PC-3 (cell line): ENCODE measurements at regions not wholly inside any gene's neighbourhood (a gene's known extent, or its start where the extent isn't known, plus 50 kb on each side); places are given as distances from the start of the nearest gene placed in this dataset.

ENCODE experiments used
- ATAC-seq: fragments of 200-7000 bp; cut with Tn5 transposase; 2 replicates; pipeline ENCODE4 v1.9.1; 2020; ENCODE audit warnings: mild to moderate bottlenecking, moderate library complexity
- BruUV-seq: library from RNA; stranded (reverse); fragments of 400-500 nt; replicated peaks from 2 replicates; lab custom pipeline; 2021; lab: Mats Ljungman, UMichigan
- CTCF ChIA-PET: fragments of 300-600 bp; sonication (Branson Sonifier 250); formaldehyde crosslinking; loops from one replicate; lab custom pipeline; 2022; ENCODE audit warnings: antibody characterized with exemption; lab: Charles Lee
- POLR2A ChIA-PET: fragments of 300-600 bp; sonication (Branson Sonifier 250); formaldehyde crosslinking; loops from one replicate; lab custom pipeline; 2022; ENCODE audit warnings: antibody characterized with exemption; ENCODE audit not compliant: unreplicated experiment; lab: Charles Lee
- DNase-seq: peaks from one replicate; pipeline ENCODE4 v3.0.0-alpha.2; 2015
- H2AFZ ChIP-seq: fragments of 300-600 bp; sonication (generic); 2 replicates; pipeline ENCODE4 v1.6.0; 2016; ENCODE audit warnings: antibody characterized with exemption, low read length
- H3F3A ChIP-seq: fragments of 300-600 bp; sonication (generic); one replicate; pipeline ENCODE4 v1.6.0; 2017; ENCODE audit warnings: antibody characterized with exemption, low read length, control low read depth, mild to moderate bottlenecking; ENCODE audit not compliant: unreplicated experiment
- H3K27ac ChIP-seq: fragments of 300-600 bp; sonication (generic); 2 replicates; pipeline ENCODE4 v1.5.1; 2016; ENCODE audit warnings: mild to moderate bottlenecking, low read length
- H3K27me3 ChIP-seq: fragments of 300-600 bp; sonication (generic); 2 replicates; pipeline ENCODE4 v1.6.1; 2016; ENCODE audit warnings: low read length, mixed read lengths
- H3K36me3 ChIP-seq: fragments of 300-600 bp; sonication (generic); 2 replicates; pipeline ENCODE4 v1.6.1; 2016; ENCODE audit warnings: low read depth, mixed run types, low read length, mixed read lengths
- H3K4me1 ChIP-seq: fragments of 300-600 bp; sonication (generic); 2 replicates; pipeline ENCODE4 v1.5.1; 2016; ENCODE audit warnings: low read length; ENCODE audit not compliant: insufficient read depth
- H3K4me2 ChIP-seq: fragments of 300-600 bp; sonication (generic); 2 replicates; pipeline ENCODE4 v1.6.0; 2016; ENCODE audit warnings: low read length
- H3K4me3 ChIP-seq: fragments of 300-600 bp; sonication (generic); 2 replicates; pipeline ENCODE4 v1.5.1; 2016; ENCODE audit warnings: mild to moderate bottlenecking, low read length, mixed read lengths
- H3K79me2 ChIP-seq: fragments of 300-600 bp; sonication (generic); 2 replicates; pipeline ENCODE4 v1.6.1; 2017; ENCODE audit warnings: low read length, mixed read lengths
- H3K9ac ChIP-seq: fragments of 300-600 bp; sonication (generic); 2 replicates; pipeline ENCODE4 v1.6.0; 2016; ENCODE audit warnings: mild to moderate bottlenecking, low read length
- H3K9me2 ChIP-seq: fragments of 300-600 bp; sonication (generic); replicated peaks from 2 replicates; pipeline ENCODE4 v1.6.1; 2016; ENCODE audit warnings: mixed run types, low read length, mixed read lengths
- H3K9me3 ChIP-seq: fragments of 300-600 bp; sonication (generic); 2 replicates; pipeline ENCODE4 v1.6.1; 2016; ENCODE audit warnings: low read length, mixed read lengths
- H4K20me1 ChIP-seq: fragments of 300-600 bp; sonication (generic); 2 replicates; pipeline ENCODE4 v1.6.1; 2016; ENCODE audit warnings: low read length, mixed read lengths
- CTCF ChIP-seq: fragments of 300-600 bp; sonication (generic); conservative IDR thresholded peaks from 2 replicates; pipeline ENCODE4 v1.5.1; 2017; ENCODE audit warnings: antibody characterized with exemption, low read depth, mild to moderate bottlenecking, low read length
- EZH2 ChIP-seq: fragments of 300-600 bp; sonication (generic); IDR thresholded peaks from one replicate; pipeline ENCODE4 v1.6.1; 2017; ENCODE audit warnings: antibody characterized with exemption, mild to moderate bottlenecking, low read length; ENCODE audit not compliant: unreplicated experiment
- EZH2phosphoT487 ChIP-seq: fragments of 300-600 bp; sonication (generic); IDR thresholded peaks from 2 replicates; pipeline ENCODE4 v1.6.1; 2018; ENCODE audit warnings: mild to moderate bottlenecking, antibody characterized with exemption, low read length, borderline replicate concordance
- intact Hi-C: fragments of 100-400 bp; cut with micrococcal nuclease; formaldehyde crosslinking; loops from 2 replicates; pipeline ENCODE4 v1.9.0; 2023

- Histone ChIP-seq H3K4me2 (no peak overlapping the region), H2AFZ (no peak overlapping the region), H3K79me2 (no peaks in the 10 kb centered on the region), H3K27me3 (peaks cover 72% of the 10 kb centered on the region), H3K36me3 (no peaks in the 10 kb centered on the region), H3K4me1 (no peaks in the 10 kb centered on the region), H3K9me3 (no peaks in the 10 kb centered on the region), H3F3A (no peaks in the 10 kb centered on the region), H4K20me1 (no peaks in the 10 kb centered on the region), H3K4me3 (no peak overlapping the region), H3K27ac (no peak overlapping the region), H3K9ac (no peak overlapping the region), H3K9me2 (no peaks in the 10 kb centered on the region)
- POLR2A ChIA-PET = no interaction called here
- ATAC-seq (no peak), DNase-seq (no peak)
- BruUV-seq = no TSS peak
- intact Hi-C loops = no loop called here
- TF ChIP-seq EZH2 (no peak), EZH2phosphoT487 (no peak), CTCF (no peak)
- CTCF ChIA-PET = no interaction called here
These were observed 188.9 kb downstream of the RHOU start for GRCh38 chr1:228923973-228924686.

GRCh38 chr1:228925691-228926090 is 190.4 kb downstream of the RHOU start:
- no peak overlapping the region for H3K27ac ChIP-seq
- no peaks in the 10 kb centered on the region for H3K4me1 ChIP-seq
- H3K4me3 ChIP-seq = no peak overlapping the region
- H3K4me2 ChIP-seq = no peak overlapping the region
- no peak for TF ChIP-seq EZH2
- TF ChIP-seq CTCF = no peak
- no peak for TF ChIP-seq EZH2phosphoT487
- H3K9me3 ChIP-seq = no peaks in the 10 kb centered on the region
- no peaks in the 10 kb centered on the region for H4K20me1 ChIP-seq
- H2AFZ ChIP-seq = no peak overlapping the region
- peaks cover 74% of the 10 kb centered on the region for H3K27me3 ChIP-seq
- H3F3A ChIP-seq = no peaks in the 10 kb centered on the region
- H3K9me2 ChIP-seq = no peaks in the 10 kb centered on the region
- DNase-seq (no peak), ATAC-seq (no peak)
- H3K79me2 ChIP-seq = no peaks in the 10 kb centered on the region
- no TSS peak for BruUV-seq
- ChIA-PET CTCF (no interaction called here), POLR2A (no interaction called here)
- no peak overlapping the region for H3K9ac ChIP-seq
- H3K36me3 ChIP-seq = no peaks in the 10 kb centered on the region
- intact Hi-C loops = no loop called here

- Histone ChIP-seq H3K4me2 (no peak overlapping the region), H3K9ac (no peak overlapping the region), H3K27me3 (peaks cover 77% of the 10 kb centered on the region), H3K79me2 (no peaks in the 10 kb centered on the region), H2AFZ (no peak overlapping the region), H3K36me3 (no peaks in the 10 kb centered on the region), H3K27ac (no peak overlapping the region), H4K20me1 (no peaks in the 10 kb centered on the region), H3F3A (no peaks in the 10 kb centered on the region), H3K4me1 (no peaks in the 10 kb centered on the region), H3K9me2 (no peaks in the 10 kb centered on the region), H3K9me3 (no peaks in the 10 kb centered on the region), H3K4me3 (no peak overlapping the region)
- BruUV-seq = no TSS peak
- intact Hi-C loops = no loop called here
- ATAC-seq (no peak), DNase-seq (no peak)
- POLR2A ChIA-PET = no interaction called here
- CTCF ChIA-PET = no interaction called here
- TF ChIP-seq CTCF (no peak), EZH2 (no peak), EZH2phosphoT487 (no peak)
These were observed 192.1 kb downstream of the RHOU start for GRCh38 chr1:228927421-228927820.
